Astrocyte of the cerebellum (primary cell): ENCODE measurements at regions not wholly inside any gene's neighbourhood (a gene's known extent, or its start where the extent isn't known, plus 50 kb on each side); places are given as distances from the start of the nearest gene placed in this dataset.

Experiments used
- DNase-seq: peaks from one replicate; pipeline ENCODE4 v3.0.0-alpha.2; 2011; ENCODE audit warnings: low read depth
- H3K4me3 ChIP-seq: 2 replicates; pipeline ENCODE4 v1.5.1; 2011; ENCODE audit warnings: mild to moderate bottlenecking, low read depth, low read length, moderate library complexity
- CTCF ChIP-seq: IDR thresholded peaks from 2 replicates; pipeline ENCODE4 v1.5.1; 2012; ENCODE audit warnings: low read length, low read depth, moderate library complexity, mild to moderate bottlenecking; ENCODE audit errors: missing control alignments
- in situ Hi-C: cut with HindIII; loops from 2 replicates; pipeline ENCODE4 v1.10.0; 2017; ENCODE audit warnings: low sequenced_read_pairs

- no peak overlapping the region for H3K4me3 ChIP-seq
- in situ Hi-C loops = no loop called here
- DNase-seq = no peak
- no peak for TF ChIP-seq CTCF
Observed at GRCh38 chr12:92089559-92089958, 56.1 kb downstream of the BTG1 start.

GRCh38 chr12:92088805-92089204 is 56.8 kb downstream of the BTG1 start:
- H3K4me3 ChIP-seq = no peak overlapping the region
- no peak for DNase-seq
- in situ Hi-C loops = no loop called here
- TF ChIP-seq CTCF = no peak

GRCh38 chr12:92085736-92086040 is 60.0 kb downstream of the BTG1 start:
- TF ChIP-seq CTCF = no peak
- no peak overlapping the region for H3K4me3 ChIP-seq
- no peak for DNase-seq
- in situ Hi-C loops = no loop called here

GRCh38 chr12:92085040-92085735 is 60.5 kb downstream of the BTG1 start:
- H3K4me3 ChIP-seq = no peak overlapping the region
- no peak for TF ChIP-seq CTCF
- in situ Hi-C loops = no loop called here
- DNase-seq = no peak

GRCh38 chr12:92080911-92081285 is 64.7 kb downstream of the BTG1 start:
- no peak overlapping the region for H3K4me3 ChIP-seq
- DNase-seq = no peak
- no peak for TF ChIP-seq CTCF
- in situ Hi-C loops = no loop called here

- no peak for TF ChIP-seq CTCF
- H3K4me3 ChIP-seq = no peak overlapping the region
- in situ Hi-C loops = no loop called here
- no peak for DNase-seq
Observed at GRCh38 chr12:92079054-92079385, 66.6 kb downstream of the BTG1 start.
